Fibroblast of lung (primary cell): ENCODE measurements at regions not wholly inside any gene's neighbourhood (a gene's known extent, or its start where the extent isn't known, plus 50 kb on each side); places are given as distances from the start of the nearest gene placed in this dataset.

ENCODE experiments used
- CTCF ChIP-seq, 2 donors: IDR thresholded peaks in 1 of 2; conservative IDR thresholded peaks in 1 of 2; 1 replicate in 1 of 2; 2 replicates in 1 of 2; pipeline ENCODE4 v1.5.1; 2011 to 2012; ENCODE audit warnings: low read length in 2 of 2, control low read depth in 1 of 2, inconsistent platforms in 1 of 2, low read depth in 1 of 2, mild to moderate bottlenecking in 1 of 2
- EZH2 ChIP-seq: IDR thresholded peaks from 2 replicates; pipeline ENCODE4 v1.5.1; 2012; ENCODE audit warnings: low read length, control low read depth, mild to moderate bottlenecking; ENCODE audit errors: missing control alignments

- no peak for TF ChIP-seq CTCF (conservative IDR thresholded peaks at IDR 0.05 in 1 of 2, IDR thresholded peaks at IDR 0.05 in 1 of 2; ENCODE audit: low read depth in 1 of 2, low read length in 2 of 2)
- TF ChIP-seq EZH2: no peak
These were observed 74.5 kb upstream of the WWC1 start for GRCh38 chr5:168216989-168217388.
